ENCODE measurements at regions not wholly inside any gene's neighbourhood (a gene's known extent, or its start where the extent isn't known, plus 50 kb on each side); places are given as distances from the start of the nearest gene placed in this dataset.

DNA sequence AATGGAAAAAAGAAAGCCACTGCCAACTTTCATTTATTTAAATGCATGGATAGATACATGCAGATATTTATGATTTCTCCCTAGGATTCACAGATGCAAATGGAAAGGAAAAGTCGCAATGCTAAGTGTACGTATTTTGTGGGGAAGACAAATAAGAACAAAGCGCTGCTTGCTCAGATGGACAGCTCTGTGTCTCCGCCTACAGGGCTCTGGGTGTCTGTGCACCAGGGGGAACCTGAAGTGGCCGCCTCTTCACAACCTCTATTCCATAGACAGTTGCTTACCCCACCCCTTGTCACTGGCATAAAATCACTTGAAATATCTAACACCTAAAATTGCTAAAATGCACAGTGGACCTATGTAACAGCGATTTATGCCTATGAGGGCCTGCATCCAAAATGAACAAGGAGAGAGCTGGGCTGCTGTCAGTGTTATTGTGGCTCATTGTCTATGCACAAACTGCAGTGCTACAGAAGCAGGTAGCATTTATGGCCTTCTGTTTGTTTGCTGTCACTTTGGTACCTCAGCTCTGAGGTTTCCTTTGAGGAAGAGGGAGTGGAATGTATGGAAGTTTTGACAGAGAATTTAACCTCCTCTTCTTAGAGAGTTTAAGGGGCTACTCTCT is 58.6 kb upstream of the PAGE1 start:
- Mint-ChIP-seq H3K4me3 (no peak overlapping the region), H3K9me3 (peaks cover 27% of the 10 kb centered on the region), H3K36me3 (ENCODE audit: low read depth) (no peaks in the 10 kb centered on the region), H3K27ac (no peak overlapping the region), H3K27me3 (ENCODE audit: low read depth, poor library complexity) (no peaks in the 10 kb centered on the region), H3K4me1 (peaks cover 11% of the 10 kb centered on the region)
- DNase-seq: peak; percentile 53
- TF ChIP-seq, protein P1, sequence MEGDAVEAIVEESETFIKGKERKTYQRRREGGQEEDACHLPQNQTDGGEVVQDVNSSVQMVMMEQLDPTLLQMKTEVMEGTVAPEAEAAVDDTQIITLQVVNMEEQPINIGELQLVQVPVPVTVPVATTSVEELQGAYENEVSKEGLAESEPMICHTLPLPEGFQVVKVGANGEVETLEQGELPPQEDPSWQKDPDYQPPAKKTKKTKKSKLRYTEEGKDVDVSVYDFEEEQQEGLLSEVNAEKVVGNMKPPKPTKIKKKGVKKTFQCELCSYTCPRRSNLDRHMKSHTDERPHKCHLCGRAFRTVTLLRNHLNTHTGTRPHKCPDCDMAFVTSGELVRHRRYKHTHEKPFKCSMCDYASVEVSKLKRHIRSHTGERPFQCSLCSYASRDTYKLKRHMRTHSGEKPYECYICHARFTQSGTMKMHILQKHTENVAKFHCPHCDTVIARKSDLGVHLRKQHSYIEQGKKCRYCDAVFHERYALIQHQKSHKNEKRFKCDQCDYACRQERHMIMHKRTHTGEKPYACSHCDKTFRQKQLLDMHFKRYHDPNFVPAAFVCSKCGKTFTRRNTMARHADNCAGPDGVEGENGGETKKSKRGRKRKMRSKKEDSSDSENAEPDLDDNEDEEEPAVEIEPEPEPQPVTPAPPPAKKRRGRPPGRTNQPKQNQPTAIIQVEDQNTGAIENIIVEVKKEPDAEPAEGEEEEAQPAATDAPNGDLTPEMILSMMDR (IDR thresholded peaks at IDR 0.05): peak; percentile 71

DNA sequence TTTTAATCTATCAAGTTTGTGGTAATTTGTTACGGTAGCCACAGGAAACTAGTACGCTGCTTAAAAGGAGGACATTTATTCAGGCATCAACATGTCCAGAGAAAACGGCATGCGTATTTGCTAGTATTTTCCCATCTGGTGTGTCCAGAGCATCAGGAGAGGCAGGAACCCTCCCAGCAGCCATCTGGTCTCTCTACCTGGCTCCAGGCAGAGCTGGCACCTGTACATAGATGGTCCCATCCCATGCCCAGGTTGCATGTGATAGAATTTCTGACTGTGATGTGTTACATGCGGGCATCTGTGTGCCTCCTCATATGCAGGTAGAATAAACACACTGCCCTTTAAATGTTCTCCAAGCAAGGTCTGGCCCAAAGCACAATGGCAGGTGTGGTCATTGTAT is 57.9 kb upstream of the PAGE1 start:
- H3K27me3 Mint-ChIP-seq (ENCODE audit: low read depth, poor library complexity): no peaks in the 10 kb centered on the region
- TF ChIP-seq, protein P1 (IDR thresholded peaks at IDR 0.05): no peak

DNA sequence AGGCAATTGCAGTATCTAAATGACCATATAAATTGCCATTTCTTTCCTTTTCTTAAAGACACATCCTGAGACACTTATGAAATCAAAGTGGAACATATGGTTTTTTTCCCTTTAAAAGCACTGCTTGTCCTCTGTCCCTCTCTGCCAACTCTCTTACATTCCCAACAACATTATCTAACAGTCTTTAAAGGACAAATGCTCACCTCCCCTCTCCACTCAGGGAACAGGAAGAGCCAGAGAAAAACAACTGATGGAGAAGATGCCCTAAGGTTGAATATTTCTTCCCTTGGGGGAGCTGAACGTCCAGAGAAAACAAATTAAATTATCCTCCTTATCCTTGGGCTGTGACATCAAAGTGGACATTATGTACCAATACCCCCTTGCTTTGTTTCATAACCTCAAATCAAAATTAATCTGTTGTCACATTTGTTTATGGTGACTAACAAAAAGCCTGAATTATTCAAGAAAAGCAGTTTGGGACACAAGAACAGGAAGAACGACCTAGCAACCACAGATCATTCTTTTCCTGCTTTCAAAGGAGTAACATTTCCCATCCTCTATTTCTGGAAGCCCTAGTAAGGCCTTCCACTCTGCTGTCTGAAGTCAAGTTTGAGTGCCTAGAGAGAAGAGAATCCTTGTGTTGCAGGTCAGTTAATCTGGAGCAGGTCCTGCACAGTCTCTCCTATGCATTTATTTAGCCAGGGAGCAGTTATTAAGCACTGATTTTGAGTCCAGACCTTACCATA is 52.6 kb upstream of the PAGE1 start:
- H3K27me3 Mint-ChIP-seq (ENCODE audit: low read depth, poor library complexity): no peaks in the 10 kb centered on the region
- TF ChIP-seq, protein P1 (IDR thresholded peaks at IDR 0.05): no peak
- no peak overlapping the region for H3K27ac Mint-ChIP-seq
- H3K9me3 Mint-ChIP-seq: peaks cover 37% of the 10 kb centered on the region
- no peak overlapping the region for H3K4me3 Mint-ChIP-seq
- H3K36me3 Mint-ChIP-seq (ENCODE audit: low read depth): no peaks in the 10 kb centered on the region
- DNase-seq: no peak
- peaks cover 16% of the 10 kb centered on the region for H3K4me1 Mint-ChIP-seq

More for the DNA sequence above, 57.9 kb upstream of the PAGE1 start:
- Mint-ChIP-seq H3K27ac (no peak overlapping the region), H3K36me3 (ENCODE audit: low read depth) (no peaks in the 10 kb centered on the region), H3K4me1 (peaks cover 11% of the 10 kb centered on the region), H3K9me3 (peaks cover 32% of the 10 kb centered on the region), H3K4me3 (no peak overlapping the region)
- no peak for DNase-seq

DNA sequence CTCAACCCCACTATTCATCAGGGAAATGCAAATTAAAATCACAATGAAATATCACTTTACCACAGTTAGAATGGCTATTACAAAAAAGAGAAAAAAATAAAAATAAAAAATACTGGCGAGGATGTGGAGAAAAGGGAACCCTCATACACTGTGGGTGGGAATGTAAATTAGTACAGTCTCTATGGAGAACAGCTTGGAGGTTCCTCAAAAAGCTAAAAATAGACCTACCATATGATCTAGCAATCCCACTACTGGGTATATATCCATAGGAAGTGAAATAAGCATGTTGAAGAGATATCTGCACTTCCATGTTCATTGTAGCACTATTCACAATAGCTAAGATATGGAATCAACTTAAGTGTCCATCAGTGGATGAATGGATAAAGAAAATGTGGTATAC is 50.5 kb upstream of the PAGE1 start:
- no peak for DNase-seq
- no peak overlapping the region for H3K4me3 Mint-ChIP-seq
- no peaks in the 10 kb centered on the region for H3K36me3 Mint-ChIP-seq (ENCODE audit: low read depth)
- H3K27ac Mint-ChIP-seq: no peak overlapping the region
- no peaks in the 10 kb centered on the region for H3K27me3 Mint-ChIP-seq (ENCODE audit: low read depth, poor library complexity)
- TF ChIP-seq, protein P1 (IDR thresholded peaks at IDR 0.05): no peak
- peaks cover 34% of the 10 kb centered on the region for H3K9me3 Mint-ChIP-seq
- peaks cover 12% of the 10 kb centered on the region for H3K4me1 Mint-ChIP-seq
